ENCODE measurements at regions not wholly inside any gene's neighbourhood (a gene's known extent, or its start where the extent isn't known, plus 50 kb on each side); places are given as distances from the start of the nearest gene placed in this dataset.

DNA sequence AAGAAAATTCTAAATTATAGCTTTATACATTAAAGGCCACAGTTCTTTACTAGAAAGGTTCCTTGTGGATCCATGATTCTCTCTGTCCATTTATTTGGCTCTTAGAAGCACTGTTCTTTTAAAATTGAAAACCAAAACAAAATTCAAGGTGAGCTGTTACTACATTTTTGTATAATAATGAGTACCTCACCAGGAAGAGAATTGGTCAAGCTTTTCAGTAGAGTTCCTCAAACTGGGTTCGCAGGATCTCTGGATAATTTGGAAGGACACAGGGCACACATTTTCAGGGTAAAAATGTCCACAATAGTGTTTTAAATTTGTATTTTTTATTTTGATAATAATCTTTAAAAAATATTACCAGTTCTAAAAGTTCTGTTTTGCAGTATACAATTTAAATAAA, 93.0 kb downstream of the PPP1R3A start:
- no peak for DNase-seq

GRCh38 chr7:113824117-113824823, 94.5 kb downstream of the PPP1R3A start:
- no peak for DNase-seq

DNA sequence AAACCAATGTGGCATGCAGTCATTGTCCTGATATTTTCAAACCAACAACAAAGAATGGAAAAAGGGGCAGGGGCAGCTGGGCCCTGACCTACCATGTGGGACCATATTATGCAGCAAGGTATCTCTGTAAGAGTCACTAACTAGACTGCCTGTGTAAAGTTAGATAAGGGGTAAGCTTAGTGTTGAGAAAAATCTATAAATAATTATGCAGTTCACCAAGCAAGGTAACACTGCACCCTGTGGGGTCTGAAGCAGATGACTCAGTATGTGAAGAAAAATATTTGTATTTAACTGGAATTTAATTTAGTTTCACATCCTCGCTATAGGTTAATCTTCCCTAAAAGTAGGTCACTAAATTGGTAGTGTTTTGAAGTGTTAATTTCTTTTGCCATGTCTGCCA, 99.3 kb downstream of the PPP1R3A start:
- no peak for DNase-seq

DNA sequence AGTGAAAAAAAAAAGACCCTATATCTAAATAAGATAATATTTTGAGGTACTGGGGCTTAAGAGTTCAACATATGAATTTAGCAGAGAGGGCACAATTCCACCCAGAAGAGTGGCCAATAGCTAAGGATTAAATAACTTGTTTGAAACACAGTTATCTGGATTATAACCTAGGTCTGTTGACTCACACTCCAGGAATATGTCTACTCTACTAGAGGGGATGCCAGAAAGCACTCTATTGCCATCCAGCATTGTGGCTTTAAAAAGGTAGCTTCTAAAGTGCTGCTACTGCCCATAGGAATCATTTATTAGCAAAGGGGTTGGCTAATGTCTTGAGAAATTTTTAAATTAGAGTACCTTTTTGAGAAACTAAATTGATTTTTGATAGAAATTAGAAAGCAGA, 102.2 kb downstream of the PPP1R3A start:
- no peak for DNase-seq

DNA sequence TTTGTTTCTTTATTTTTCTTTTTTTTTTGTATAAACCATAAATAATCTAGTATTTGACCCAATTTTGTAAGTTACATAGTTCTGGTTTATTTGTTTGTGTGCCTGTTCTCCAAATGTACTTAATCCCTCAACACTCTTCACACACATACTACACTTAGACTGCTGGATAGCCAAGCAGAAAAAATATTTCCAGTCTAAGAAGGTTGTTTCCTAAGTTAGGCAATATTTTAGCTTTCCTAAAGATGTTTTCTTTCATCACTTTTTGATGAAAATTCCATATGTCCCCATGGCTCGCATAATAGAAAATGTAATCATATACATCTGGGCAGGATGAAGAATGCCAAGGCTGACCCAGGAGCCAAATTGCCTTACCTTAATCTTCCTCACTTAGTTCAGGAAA, 105.3 kb downstream of the PPP1R3A start:
- DNase-seq, result peak; percentile 38

GRCh38 chr7:113812591-113813255, 106.1 kb downstream of the PPP1R3A start:
- no peak for DNase-seq

DNA sequence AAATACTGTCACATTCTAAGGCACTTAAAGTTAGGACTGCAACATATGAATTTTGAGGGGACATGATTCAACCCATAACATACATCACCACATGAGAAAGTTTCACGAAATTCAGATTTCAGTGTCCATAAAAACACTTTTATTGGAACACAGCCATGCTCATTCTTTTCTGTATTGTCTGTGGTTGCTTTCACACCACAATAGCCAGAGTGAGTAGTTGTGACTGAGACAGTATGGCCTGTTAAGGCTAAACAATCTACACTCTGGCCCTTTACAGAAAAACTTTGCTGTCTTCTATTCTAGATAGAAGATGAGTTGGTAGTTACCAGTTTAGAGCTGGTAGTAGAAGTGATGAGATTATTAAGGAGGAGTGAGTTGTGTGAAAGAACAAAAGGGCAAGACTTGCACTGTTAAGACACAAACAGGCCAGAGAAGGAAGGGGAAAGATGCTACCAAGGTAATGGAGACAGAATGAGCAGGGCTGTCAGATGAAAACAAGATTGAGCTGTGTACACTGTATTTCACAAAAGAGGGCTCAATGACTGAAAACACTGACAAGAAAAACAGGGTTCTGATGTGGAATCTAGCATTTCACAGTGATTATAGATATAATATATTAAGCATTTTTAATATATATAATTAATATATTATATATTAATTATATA, 108.6 kb downstream of the PPP1R3A start:
- no peak for DNase-seq

DNA sequence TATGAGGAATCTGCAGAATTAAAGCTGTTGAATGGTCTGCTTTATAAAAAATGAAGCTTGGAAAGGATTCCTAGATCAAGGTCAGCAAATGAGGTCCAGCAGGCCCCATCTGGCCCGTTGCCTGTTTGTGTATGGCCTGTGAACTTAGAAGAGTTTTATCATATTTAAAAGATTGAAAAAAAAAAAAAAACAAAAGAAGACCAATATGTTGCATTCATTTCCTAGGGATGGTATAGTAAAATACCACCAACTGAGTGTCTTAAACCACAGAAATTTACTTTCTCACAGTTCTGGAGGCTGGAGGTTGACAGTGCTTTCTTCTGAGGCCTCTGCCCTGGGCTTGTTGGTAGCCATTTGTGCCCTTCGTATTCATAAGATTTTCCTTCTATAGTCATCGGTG, 109.2 kb downstream of the PPP1R3A start:
- no peak for DNase-seq

GRCh38 chr7:113806633-113807327, 112.0 kb downstream of the PPP1R3A start:
- DNase-seq, result no peak

GRCh38 chr7:113805976-113806375, 112.8 kb downstream of the PPP1R3A start:
- no peak for DNase-seq

- DNase-seq, result no peak
Observed at GRCh38 chr7:113804475-113805095, 114.2 kb downstream of the PPP1R3A start.

- no peak for DNase-seq
Observed at GRCh38 chr7:113801751-113802150, 117.1 kb downstream of the PPP1R3A start.

DNA sequence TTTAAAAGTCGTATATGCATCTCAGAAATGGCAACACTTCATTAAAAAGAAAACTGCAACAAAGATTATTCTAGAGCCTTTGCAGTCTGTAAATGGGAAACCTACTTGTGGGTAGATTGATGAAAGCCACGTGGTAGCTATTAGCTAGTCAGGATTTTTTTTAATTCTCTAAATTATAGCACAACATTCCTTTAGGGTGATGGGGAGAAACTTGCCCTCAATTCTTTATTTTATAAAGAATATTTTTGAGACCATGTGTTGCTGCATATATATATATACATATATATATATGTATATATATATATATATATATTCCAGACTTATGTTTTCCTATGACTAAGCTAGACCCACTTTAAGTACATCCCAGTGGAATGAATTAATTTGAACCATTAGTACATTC, 118.0 kb downstream of the PPP1R3A start:
- DNase-seq, result no peak

GRCh38 chr7:113799896-113800295, 118.9 kb downstream of the PPP1R3A start:
- no peak for DNase-seq

- no peak for DNase-seq
Observed at GRCh38 chr7:113797420-113798010, 121.3 kb downstream of the PPP1R3A start.

GRCh38 chr7:113796557-113796956, 122.3 kb downstream of the PPP1R3A start:
- no peak for DNase-seq

- no peak for DNase-seq
Observed at GRCh38 chr7:113794573-113794972, 124.2 kb downstream of the PPP1R3A start.

DNA sequence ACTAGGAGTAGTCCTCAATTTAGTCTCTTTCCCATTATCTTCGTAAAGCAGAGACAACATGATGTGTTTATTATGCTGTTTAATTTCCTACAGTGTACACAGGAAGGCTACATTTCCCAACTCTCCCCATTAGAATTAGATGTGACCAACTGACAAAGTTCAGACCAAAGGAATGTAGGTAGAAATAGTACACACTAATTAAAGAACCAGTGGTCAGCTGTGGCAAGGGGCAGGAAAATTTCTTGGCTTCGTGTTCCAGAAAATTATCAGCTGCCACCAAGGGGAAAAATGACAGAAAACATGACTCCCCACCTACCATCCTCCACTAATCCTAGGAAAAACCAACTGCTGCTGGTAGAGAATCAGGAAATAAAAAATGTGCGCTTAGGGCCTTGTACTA, 125.6 kb downstream of the PPP1R3A start:
- DNase-seq, result no peak

DNA sequence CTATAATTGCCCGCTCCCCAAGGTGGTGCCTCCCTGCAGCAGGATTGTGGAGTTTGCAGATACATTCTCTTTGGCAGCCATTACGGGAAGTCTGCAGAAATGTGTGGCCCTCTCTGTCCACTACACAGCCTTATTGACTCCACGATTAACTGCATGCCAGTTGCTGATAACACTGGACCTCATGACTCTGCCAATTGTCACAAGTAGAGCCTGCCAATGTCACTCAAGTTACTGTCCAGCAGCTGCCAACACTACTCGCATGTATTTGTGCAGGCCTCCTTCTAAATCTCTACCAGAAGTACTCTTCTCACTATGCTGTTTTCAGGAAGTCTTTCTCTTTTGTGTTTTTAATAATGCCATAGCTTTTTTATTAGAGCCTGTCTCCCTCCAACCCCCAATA, 128.8 kb downstream of the PPP1R3A start:
- DNase-seq, result no peak

GRCh38 chr7:113787106-113787505, 131.7 kb downstream of the PPP1R3A start:
- DNase-seq, result no peak

- no peak for DNase-seq
Observed at GRCh38 chr7:113784956-113785355, 133.9 kb downstream of the PPP1R3A start.

- DNase-seq, result no peak
Observed at GRCh38 chr7:113784316-113784715, 134.5 kb downstream of the PPP1R3A start.

DNA sequence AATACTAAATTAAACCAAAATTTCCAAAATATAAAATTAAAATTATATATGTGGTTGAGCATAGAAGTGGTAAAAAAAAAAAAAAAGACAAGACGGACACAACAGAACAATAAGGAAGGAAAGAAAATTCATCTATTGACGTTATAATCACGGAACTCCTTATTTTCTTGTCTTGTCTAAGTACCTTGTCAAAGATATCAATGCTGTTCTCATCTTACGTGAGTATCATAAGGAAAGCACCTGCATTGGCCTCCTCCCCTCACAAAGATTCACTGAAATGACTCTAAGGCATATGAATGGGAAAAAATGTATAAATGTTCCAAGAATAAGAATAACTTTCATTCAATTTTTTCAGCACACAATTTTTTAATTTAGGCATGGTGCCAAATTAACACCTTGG, 135.4 kb downstream of the PPP1R3A start:
- no peak for DNase-seq
